Stimulated activated CD4-positive, alpha-beta T cell treated with anti-CD3 and anti-CD28 coated beads, Interleukin-1b, Interleukin-23, amount 100 ng/mL, for 24 hours (primary cell): ENCODE measurements at regions not wholly inside any gene's neighbourhood (a gene's known extent, or its start where the extent isn't known, plus 50 kb on each side); places are given as distances from the start of the nearest gene placed in this dataset.
"Not testable (repeated sequence)": the region's sequence is repeated elsewhere in the genome, so short reads cannot be mapped to it uniquely, and the experiment has no call there.

Experiments
- DNase-seq, 4 experiments: peaks; one replicate each; pipeline ENCODE4 v3.0.0-alpha.2; 2020; ENCODE audit warnings: low read depth in 4 of 4, low spot score in 1 of 4

GRCh38 chr2:16925145-16925544 is 259.5 kb upstream of the CYRIA start:
- DNase-seq: no peak

GRCh38 chr2:16915341-16915755 is 249.7 kb upstream of the CYRIA start:
- not testable (repeated sequence) for DNase-seq

GRCh38 chr2:16911746-16912145 is 246.1 kb upstream of the CYRIA start:
- no peak for DNase-seq

GRCh38 chr2:16908656-16909055 is 243.0 kb upstream of the CYRIA start:
- DNase-seq: no peak

GRCh38 chr2:16907645-16908282 is 242.1 kb upstream of the CYRIA start:
- DNase-seq: no peak

GRCh38 chr2:16905325-16905724 is 239.7 kb upstream of the CYRIA start:
- DNase-seq: not testable (repeated sequence)

- no peak for DNase-seq
Measured at GRCh38 chr2:16900405-16901025, 234.9 kb upstream of the CYRIA start.

- DNase-seq: no peak
Measured at GRCh38 chr2:16899958-16900357, 234.3 kb upstream of the CYRIA start.

GRCh38 chr2:16890081-16890480 is 224.4 kb upstream of the CYRIA start:
- DNase-seq: no peak

- no peak for DNase-seq
Measured at GRCh38 chr2:16885027-16885426, 219.4 kb upstream of the CYRIA start.

GRCh38 chr2:16882706-16883105 is 217.1 kb upstream of the CYRIA start:
- no peak for DNase-seq

GRCh38 chr2:16881122-16881521 is 215.5 kb upstream of the CYRIA start:
- DNase-seq: no peak

GRCh38 chr2:16871411-16871810 is 205.8 kb upstream of the CYRIA start:
- no peak for DNase-seq

- no peak for DNase-seq
Measured at GRCh38 chr2:16870491-16871076, 204.9 kb upstream of the CYRIA start.

- no peak for DNase-seq
Measured at GRCh38 chr2:16869711-16870110, 204.1 kb upstream of the CYRIA start.

GRCh38 chr2:16862471-16862870 is 196.8 kb upstream of the CYRIA start:
- DNase-seq: no peak

- DNase-seq: no peak
Measured at GRCh38 chr2:16861530-16861929, 195.9 kb upstream of the CYRIA start.

GRCh38 chr2:16861111-16861510 is 195.5 kb upstream of the CYRIA start:
- no peak for DNase-seq

- DNase-seq: no peak
Measured at GRCh38 chr2:16860627-16861026, 195.0 kb upstream of the CYRIA start.

GRCh38 chr2:16855183-16855582 is 189.5 kb upstream of the CYRIA start:
- DNase-seq: no peak

- DNase-seq: no peak
Measured at GRCh38 chr2:16853088-16853487, 187.5 kb upstream of the CYRIA start.

GRCh38 chr2:16852651-16853050 is 187.0 kb upstream of the CYRIA start:
- DNase-seq: no peak

- no peak for DNase-seq
Measured at GRCh38 chr2:16851126-16851525, 185.5 kb upstream of the CYRIA start.
